Fibroblast of the aortic adventitia (primary cell): ENCODE measurements at regions not wholly inside any gene's neighbourhood (a gene's known extent, or its start where the extent isn't known, plus 50 kb on each side); places are given as distances from the start of the nearest gene placed in this dataset.

Experiments
- DNase-seq: peaks from one replicate; pipeline ENCODE4 v3.0.0-alpha.2; 2010; ENCODE audit warnings: low read depth
- H3K4me3 ChIP-seq: 2 replicates; pipeline ENCODE4 v1.5.1; 2011; ENCODE audit warnings: low read depth, mild to moderate bottlenecking, control low read depth, low read length, moderate library complexity
- TF ChIP-seq, protein P1 (sequence below): IDR thresholded peaks from 2 replicates; pipeline ENCODE4 v1.5.1; 2011; ENCODE audit warnings: mild to moderate bottlenecking, low read length, control low read depth, inconsistent platforms; ENCODE audit not compliant: insufficient read depth

- TF ChIP-seq, protein P1, sequence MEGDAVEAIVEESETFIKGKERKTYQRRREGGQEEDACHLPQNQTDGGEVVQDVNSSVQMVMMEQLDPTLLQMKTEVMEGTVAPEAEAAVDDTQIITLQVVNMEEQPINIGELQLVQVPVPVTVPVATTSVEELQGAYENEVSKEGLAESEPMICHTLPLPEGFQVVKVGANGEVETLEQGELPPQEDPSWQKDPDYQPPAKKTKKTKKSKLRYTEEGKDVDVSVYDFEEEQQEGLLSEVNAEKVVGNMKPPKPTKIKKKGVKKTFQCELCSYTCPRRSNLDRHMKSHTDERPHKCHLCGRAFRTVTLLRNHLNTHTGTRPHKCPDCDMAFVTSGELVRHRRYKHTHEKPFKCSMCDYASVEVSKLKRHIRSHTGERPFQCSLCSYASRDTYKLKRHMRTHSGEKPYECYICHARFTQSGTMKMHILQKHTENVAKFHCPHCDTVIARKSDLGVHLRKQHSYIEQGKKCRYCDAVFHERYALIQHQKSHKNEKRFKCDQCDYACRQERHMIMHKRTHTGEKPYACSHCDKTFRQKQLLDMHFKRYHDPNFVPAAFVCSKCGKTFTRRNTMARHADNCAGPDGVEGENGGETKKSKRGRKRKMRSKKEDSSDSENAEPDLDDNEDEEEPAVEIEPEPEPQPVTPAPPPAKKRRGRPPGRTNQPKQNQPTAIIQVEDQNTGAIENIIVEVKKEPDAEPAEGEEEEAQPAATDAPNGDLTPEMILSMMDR = no peak
- DNase-seq = no peak
- H3K4me3 ChIP-seq = no peak overlapping the region
These were observed 154.6 kb upstream of the TLE3 start for GRCh38 chr15:70252056-70252950.

DNA sequence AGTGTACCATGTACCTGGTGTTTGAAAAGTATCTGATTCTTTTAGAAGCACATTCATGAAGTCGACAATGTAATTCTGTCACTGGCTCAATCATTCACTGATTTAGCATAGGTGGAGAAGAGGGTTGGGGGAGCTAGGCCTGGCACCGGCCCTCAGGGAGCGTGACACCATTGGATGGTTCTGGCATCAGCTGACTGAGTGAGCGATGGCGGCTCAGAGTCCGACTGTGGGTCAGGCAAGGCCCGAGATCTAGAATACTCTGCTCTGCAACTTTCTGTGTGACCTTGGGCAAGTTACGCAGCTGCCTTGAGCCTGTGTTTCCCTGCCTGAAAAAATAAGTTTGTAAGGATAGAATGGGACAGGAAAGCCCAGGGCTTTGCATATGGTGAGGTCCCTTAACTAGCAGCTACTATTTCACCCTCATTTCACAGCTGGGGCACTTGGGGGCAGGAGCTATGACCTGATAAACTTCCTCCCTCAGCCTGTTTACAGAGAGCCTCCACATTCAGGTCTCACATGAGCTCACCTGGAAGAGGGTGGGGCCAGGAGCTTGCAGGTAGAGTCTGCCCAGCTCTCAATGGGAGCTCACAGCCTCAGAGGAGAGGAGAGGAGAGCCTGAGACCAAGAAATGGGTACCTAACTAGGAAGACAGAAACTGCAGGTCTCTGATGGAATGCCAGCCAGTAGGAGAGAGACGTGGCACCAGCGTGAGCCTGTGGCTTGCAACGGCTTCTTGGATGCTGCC lies 153.7 kb upstream of the TLE3 start:
- no peak overlapping the region for H3K4me3 ChIP-seq
- no peak for DNase-seq
- TF ChIP-seq, protein P1 = no peak

GRCh38 chr15:70250208-70251201 lies 152.8 kb upstream of the TLE3 start:
- DNase-seq = no peak
- TF ChIP-seq, protein P1 = no peak
- no peak overlapping the region for H3K4me3 ChIP-seq

GRCh38 chr15:70249616-70250015 lies 151.9 kb upstream of the TLE3 start:
- no peak for DNase-seq
- TF ChIP-seq, protein P1 = no peak
- no peak overlapping the region for H3K4me3 ChIP-seq

DNA sequence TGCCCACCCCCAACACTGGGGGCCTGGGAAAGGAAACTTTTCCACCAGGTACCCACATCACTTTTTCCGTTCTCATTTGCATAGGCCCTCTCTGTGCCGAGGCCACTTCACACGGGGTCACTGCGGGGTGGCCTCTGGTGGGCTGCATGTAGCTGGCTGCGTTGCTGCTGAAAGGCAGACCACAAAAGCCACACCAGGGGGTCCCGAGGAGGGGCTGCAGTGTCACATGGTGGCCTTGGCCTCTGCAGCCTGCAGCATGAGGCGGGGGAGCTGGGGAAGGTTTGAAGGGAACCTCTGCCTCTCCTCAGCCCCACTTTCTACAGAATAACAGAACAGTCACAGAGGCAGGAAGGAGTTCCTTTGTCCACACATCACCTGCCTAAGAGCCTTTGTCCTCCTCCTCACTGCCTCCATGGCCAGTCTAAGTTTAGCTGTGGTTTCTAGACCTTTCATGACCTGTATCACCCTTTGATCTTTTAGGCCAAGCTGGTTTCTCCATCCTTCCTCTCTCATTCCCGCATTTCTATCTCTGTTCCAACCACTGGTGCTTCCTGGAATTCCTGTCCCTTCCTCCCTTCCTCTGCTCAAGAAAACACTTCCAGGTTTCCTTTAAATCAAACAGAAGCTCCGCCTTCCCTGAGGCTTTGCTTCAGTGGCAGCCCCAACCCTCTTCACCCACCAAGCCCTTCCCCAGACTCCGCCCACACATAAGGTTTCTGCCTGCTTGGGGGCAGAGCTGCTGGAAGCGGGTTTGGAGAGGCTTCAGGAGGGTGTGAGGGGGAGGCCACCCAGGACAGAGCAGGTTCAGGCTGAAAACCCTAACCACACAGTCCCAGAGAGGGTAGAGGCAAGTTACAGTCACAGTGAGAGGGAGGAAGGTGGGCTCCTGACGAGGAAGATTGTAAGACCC lies 150.7 kb upstream of the TLE3 start:
- no peak for DNase-seq
- H3K4me3 ChIP-seq = no peak overlapping the region
- TF ChIP-seq, protein P1 = no peak
